RCC 7860 (cell line): ENCODE measurements at regions not wholly inside any gene's neighbourhood (a gene's known extent, or its start where the extent isn't known, plus 50 kb on each side); places are given as distances from the start of the nearest gene placed in this dataset.

Experiments used
- DNase-seq: peaks from one replicate; pipeline ENCODE4 v3.0.0-alpha.2; 2015; ENCODE audit warnings: low spot score
- FAIRE-seq: peaks from 2 replicates; lab custom pipeline; 2012; peaks lifted over from hg19 to GRCh38; lab: Jason Lieb, UNC

- no peak for DNase-seq
- FAIRE-seq = no peak
Measured at GRCh38 chr1:117678246-117678977, 72.6 kb downstream of the TENT5C start.

- no peak for FAIRE-seq
- DNase-seq = no peak
Measured at GRCh38 chr1:117679299-117679698, 73.5 kb downstream of the TENT5C start.

GRCh38 chr1:117679868-117680267 is 74.0 kb downstream of the TENT5C start:
- DNase-seq = no peak
- no peak for FAIRE-seq

GRCh38 chr1:117680316-117681002 is 74.6 kb downstream of the TENT5C start:
- DNase-seq (no peak), FAIRE-seq (no peak)

GRCh38 chr1:117681093-117681900 is 75.4 kb downstream of the TENT5C start:
- FAIRE-seq (no peak), DNase-seq (no peak)

- no peak for DNase-seq
- FAIRE-seq = no peak
Measured at GRCh38 chr1:117681901-117682250, 76.0 kb downstream of the TENT5C start.

GRCh38 chr1:117682372-117682771 is 76.5 kb downstream of the TENT5C start:
- no peak for FAIRE-seq
- no peak for DNase-seq

- FAIRE-seq = no peak
Measured at GRCh38 chr1:117683571-117684285, 77.9 kb downstream of the TENT5C start.

GRCh38 chr1:117685936-117686806 is 80.3 kb downstream of the TENT5C start:
- no peak for FAIRE-seq

More at GRCh38 chr1:117683571-117684285, 77.9 kb downstream of the TENT5C start:
- DNase-seq = peak; percentile 19

GRCh38 chr1:117686907-117687306 is 81.1 kb downstream of the TENT5C start:
- DNase-seq (peak; percentile 54), FAIRE-seq (peak; percentile 81)

More at GRCh38 chr1:117685936-117686806, 80.3 kb downstream of the TENT5C start:
- DNase-seq = no peak

GRCh38 chr1:117689997-117690625 is 84.3 kb downstream of the TENT5C start:
- DNase-seq (no peak), FAIRE-seq (no peak)

GRCh38 chr1:117691942-117692341 is 86.1 kb downstream of the TENT5C start:
- DNase-seq = no peak
- no peak for FAIRE-seq

GRCh38 chr1:117694543-117694942 is 88.7 kb downstream of the TENT5C start:
- no peak for DNase-seq
- no peak for FAIRE-seq

- peak; percentile 56 for DNase-seq
- no peak for FAIRE-seq
Measured at GRCh38 chr1:117695796-117696490, 90.1 kb downstream of the TENT5C start.

- DNase-seq = no peak
- no peak for FAIRE-seq
Measured at GRCh38 chr1:117696561-117696960, 90.7 kb downstream of the TENT5C start.

- DNase-seq (no peak), FAIRE-seq (no peak)
Measured at GRCh38 chr1:117697220-117697781, 91.5 kb downstream of the TENT5C start.

GRCh38 chr1:117698398-117699160 is 92.7 kb downstream of the TENT5C start:
- no peak for FAIRE-seq
- DNase-seq = no peak

- FAIRE-seq (no peak), DNase-seq (no peak)
Measured at GRCh38 chr1:117699953-117700352, 94.1 kb downstream of the TENT5C start.
